ENCODE measurements at regions not wholly inside any gene's neighbourhood (a gene's known extent, or its start where the extent isn't known, plus 50 kb on each side); places are given as distances from the start of the nearest gene placed in this dataset.

GRCh38 chr6:145017516-145017915 is 717.8 kb downstream of the EPM2A start:
- DNase-seq (ENCODE audit: low read depth, low spot score) = no peak

GRCh38 chr6:145018027-145018426 is 717.3 kb downstream of the EPM2A start:
- no peak for DNase-seq (ENCODE audit: low read depth, low spot score)

GRCh38 chr6:145020114-145020513 is 715.2 kb downstream of the EPM2A start:
- DNase-seq (ENCODE audit: low read depth, low spot score) = no peak

- DNase-seq (ENCODE audit: low read depth, low spot score) = no peak
Measured at GRCh38 chr6:145020543-145020942, 714.8 kb downstream of the EPM2A start.

- no peak for DNase-seq (ENCODE audit: low read depth, low spot score)
Measured at GRCh38 chr6:145022199-145022796, 713.0 kb downstream of the EPM2A start.

GRCh38 chr6:145023116-145023726 is 712.1 kb downstream of the EPM2A start:
- no peak for DNase-seq (ENCODE audit: low read depth, low spot score)

GRCh38 chr6:145025488-145025887 is 709.8 kb downstream of the EPM2A start:
- DNase-seq (ENCODE audit: low read depth, low spot score) = no peak

- no peak for DNase-seq (ENCODE audit: low read depth, low spot score)
Measured at GRCh38 chr6:145026267-145026679, 709.0 kb downstream of the EPM2A start.

GRCh38 chr6:145028144-145028818 is 707.0 kb downstream of the EPM2A start:
- peak; percentile 7 for DNase-seq (ENCODE audit: low read depth, low spot score)

GRCh38 chr6:145031001-145031400 is 704.3 kb downstream of the EPM2A start:
- DNase-seq (ENCODE audit: low read depth, low spot score) = no peak

GRCh38 chr6:145031962-145032361 is 703.4 kb downstream of the EPM2A start:
- DNase-seq (ENCODE audit: low read depth, low spot score) = no peak

- DNase-seq (ENCODE audit: low read depth, low spot score) = no peak
Measured at GRCh38 chr6:145032562-145033145, 702.7 kb downstream of the EPM2A start.

- DNase-seq (ENCODE audit: low read depth, low spot score) = no peak
Measured at GRCh38 chr6:145034664-145035063, 700.7 kb downstream of the EPM2A start.

GRCh38 chr6:145036236-145036635 is 699.1 kb downstream of the EPM2A start:
- DNase-seq (ENCODE audit: low read depth, low spot score) = no peak

- no peak for DNase-seq (ENCODE audit: low read depth, low spot score)
Measured at GRCh38 chr6:145036848-145037567, 698.3 kb downstream of the EPM2A start.

GRCh38 chr6:145042559-145042958 is 692.8 kb downstream of the EPM2A start:
- peak; percentile 9 for DNase-seq (ENCODE audit: low read depth, low spot score)

- no peak for DNase-seq (ENCODE audit: low read depth, low spot score)
Measured at GRCh38 chr6:145043926-145044500, 691.3 kb downstream of the EPM2A start.

- no peak for DNase-seq (ENCODE audit: low read depth, low spot score)
Measured at GRCh38 chr6:145044641-145045246, 690.6 kb downstream of the EPM2A start.

GRCh38 chr6:145045582-145045981 is 689.7 kb downstream of the EPM2A start:
- no peak for DNase-seq (ENCODE audit: low read depth, low spot score)

- DNase-seq (ENCODE audit: low read depth, low spot score) = no peak
Measured at GRCh38 chr6:145047891-145048290, 687.4 kb downstream of the EPM2A start.

- DNase-seq (ENCODE audit: low read depth, low spot score) = no peak
Measured at GRCh38 chr6:145051661-145052060, 683.7 kb downstream of the EPM2A start.

All from iPS DF 19.7 (cell line).